ENCODE measurements at regions not wholly inside any gene's neighbourhood (a gene's known extent, or its start where the extent isn't known, plus 50 kb on each side); places are given as distances from the start of the nearest gene placed in this dataset.

- TF ChIP-seq POLR2A (IDR thresholded peaks at IDR 0.05) (no peak), CTCF (IDR thresholded peaks at IDR 0.05) (peak in 4 of 7 experiments; percentile 17 to 42 (median 27))
Measured at GRCh38 chr2:71801969-71802368, 345.7 kb downstream of the CYP26B1 start.
